GM19455 (cell line): ENCODE measurements at regions not wholly inside any gene's neighbourhood (a gene's known extent, or its start where the extent isn't known, plus 50 kb on each side); places are given as distances from the start of the nearest gene placed in this dataset.

Experiments
- ATAC-seq: cut with Tn5 transposase; IDR thresholded peaks from one replicate; pipeline ENCODE4 v1.9.1; 2021; ENCODE audit not compliant: unreplicated experiment

DNA sequence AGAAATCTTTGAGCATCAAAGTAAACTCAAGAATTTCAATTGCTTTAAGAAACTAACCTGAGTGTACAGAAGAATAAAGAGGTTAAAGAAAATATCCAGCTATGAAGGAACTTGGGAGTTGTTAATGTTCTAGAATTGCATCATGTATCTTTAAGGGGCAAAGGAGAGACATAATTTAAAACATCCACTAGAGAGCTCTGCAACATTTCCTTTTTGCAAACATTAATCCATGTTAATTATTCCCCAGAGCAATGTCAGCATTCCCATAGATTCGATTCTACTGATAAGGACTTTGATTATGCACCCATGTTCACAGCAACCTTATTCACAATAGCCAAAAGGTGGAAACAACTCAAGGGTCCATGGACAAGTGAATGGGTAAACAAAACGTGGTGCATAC lies 80.2 kb upstream of the SORBS2 start:
- no peak for ATAC-seq

DNA sequence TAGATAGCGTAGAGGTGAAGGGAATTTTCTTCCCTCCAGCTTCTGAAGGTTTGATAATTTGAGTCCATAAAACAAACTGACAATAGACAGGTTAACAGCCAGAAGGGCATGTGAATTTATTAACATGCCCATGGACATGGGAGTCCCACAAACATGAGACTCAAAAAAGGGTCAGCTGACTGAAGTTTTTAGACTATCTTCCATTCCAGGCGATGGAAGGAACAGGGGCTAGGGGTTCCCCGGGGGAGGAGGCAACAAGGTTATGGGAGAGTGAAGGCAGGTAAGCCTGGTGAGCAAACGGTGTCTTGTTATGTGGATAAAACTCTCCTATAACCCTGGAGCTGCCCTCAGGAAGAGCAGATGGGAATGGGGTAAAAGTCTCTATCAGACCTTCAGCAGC lies 81.5 kb upstream of the SORBS2 start:
- ATAC-seq: no peak

DNA sequence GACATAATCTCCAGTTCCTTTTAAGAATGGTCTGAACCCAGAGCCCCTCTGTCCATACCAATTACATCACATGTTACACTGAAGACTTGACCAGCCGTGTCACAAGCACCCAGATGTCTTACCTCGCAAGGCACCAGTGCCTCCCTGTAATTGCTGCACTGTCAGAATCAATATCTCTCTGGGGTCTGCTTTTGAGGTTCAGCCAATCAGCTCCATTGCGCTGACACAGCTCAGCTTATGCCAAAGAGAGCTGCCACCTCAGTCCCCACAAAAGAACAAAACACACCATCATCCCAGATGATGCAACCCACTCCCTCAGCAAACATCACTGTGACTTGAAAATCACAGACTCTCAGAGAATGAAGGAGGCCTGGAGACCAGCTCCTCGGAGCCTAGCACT lies 82.5 kb upstream of the SORBS2 start:
- ATAC-seq: no peak

GRCh38 chr4:185895351-185895750 lies 83.4 kb upstream of the SORBS2 start:
- no peak for ATAC-seq

DNA sequence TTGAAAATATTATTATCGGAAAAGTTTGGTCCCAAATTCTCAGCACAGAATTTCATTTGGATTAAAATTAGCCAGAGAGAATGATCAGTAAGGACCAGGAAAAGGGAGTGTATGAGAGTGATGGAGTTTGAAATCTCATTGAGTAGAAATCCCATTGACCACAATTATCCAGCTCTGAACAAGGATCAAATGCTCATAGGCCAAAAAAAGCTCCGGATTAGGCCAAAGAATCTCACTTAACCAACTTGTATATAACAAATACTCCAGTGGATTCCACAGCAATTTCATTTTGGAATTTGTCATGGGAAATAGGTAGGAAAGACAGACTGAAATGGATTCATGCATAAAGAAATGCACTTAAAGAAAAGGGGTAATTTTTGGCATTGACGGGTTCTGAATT lies 83.9 kb upstream of the SORBS2 start:
- no peak for ATAC-seq

DNA sequence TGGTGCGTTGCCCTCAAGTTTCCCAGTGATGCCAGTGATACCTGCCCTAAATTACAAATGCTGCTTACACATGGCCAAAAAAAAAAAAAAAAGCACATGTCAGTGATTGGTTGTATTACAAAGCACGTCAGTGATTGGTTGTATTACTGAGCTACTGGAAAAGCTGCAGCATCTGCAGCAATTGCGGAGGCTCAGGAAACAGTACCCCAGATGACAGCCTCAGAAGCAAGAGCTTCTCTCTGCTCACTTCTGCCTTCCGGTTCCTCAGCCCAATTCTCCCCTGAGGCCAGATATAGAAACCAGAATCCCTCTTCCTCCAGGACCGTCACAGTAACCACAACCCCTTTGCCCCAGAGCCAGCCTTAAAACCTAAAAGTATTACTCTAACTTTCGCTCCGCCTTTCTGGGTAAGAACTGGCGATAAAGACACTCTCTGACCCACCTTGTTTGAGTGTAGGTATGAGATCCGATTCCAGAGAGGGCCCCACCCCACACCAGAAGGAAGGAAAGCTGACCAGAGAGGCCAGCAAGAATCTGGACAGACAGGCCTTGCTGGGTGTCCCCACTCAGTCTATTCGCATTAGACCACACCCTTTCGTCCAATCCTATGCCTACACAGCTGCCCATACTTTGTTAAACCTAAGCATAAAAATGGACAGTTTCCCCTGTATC lies 85.0 kb upstream of the SORBS2 start:
- no peak for ATAC-seq

DNA sequence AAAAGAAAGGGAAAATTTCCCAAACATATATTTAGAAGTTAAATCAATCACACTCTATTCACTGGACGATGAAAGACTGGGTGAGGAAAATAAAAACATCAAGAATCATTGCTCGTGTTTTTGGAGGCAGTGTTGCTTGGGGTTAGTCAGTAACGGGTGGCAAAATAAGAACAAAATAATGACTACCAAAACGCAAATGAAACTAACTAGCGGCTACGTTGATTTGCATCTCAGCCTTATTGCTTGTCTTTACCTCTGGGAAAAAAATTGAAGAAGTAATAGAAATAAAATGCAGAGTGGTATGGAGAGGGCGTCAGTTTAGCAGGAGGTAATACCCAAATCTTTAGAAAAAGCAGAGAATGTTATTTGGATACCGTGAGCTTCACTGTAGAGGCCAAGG lies 86.4 kb upstream of the SORBS2 start:
- ATAC-seq: no peak

DNA sequence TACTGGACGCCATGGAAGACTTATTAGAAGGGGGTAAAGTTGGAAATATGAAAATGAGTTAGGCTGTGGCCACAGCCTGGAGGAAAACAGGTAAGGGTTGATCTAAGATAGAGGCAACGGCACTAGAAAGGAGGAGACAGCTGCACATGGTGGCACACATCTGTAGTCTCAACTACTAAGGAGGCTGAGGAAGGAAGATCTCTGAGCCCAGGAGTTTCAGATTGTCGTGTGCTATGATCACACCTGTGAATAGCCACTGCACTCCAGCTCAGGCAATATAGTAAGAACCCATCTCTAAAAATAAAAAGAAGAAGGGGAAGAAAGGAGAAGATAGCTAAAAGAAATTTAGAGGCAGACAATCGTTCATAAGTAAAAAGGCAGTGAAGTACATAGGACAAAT lies 87.8 kb upstream of the SORBS2 start:
- no peak for ATAC-seq

DNA sequence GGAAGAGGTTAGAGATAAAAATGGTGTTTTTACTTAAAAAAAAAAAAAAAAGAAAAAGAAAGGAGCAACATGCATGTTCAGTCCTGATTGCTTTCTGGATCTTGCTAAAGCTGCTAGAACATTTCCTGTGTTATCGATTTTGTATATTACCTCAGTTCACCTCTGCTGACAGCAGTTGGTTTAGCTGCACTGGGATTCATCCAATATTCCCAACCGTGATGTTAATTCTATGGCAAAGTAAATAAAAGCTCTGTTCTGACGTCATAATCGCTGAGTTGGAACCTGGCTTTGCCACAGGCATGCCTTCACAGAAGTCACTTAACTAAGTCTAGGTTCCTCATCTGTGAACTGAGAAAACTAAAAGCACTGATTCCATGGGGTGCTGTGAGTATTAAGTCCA lies 90.7 kb upstream of the SORBS2 start:
- ATAC-seq: no peak

- no peak for ATAC-seq
Observed at GRCh38 chr4:185903205-185903604, 91.2 kb upstream of the SORBS2 start.

DNA sequence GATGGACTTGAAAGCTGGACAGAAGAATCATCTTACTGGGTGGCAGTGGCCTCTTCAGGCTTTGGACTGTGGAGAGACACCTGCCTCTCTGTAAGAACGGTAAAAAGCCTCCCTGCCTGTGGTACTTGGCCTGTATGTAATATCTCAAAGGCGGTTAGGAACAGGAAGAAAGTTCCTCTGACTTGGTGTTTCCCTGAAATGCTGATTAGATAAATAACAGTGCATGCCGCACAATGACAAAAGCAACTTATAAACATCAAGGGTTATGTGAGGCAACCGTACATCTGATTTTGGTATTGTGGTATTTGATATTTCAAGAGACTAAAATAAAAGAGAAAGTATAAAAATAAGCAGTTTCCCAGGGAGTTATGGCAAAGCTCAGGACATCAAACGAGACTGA lies 92.4 kb upstream of the SORBS2 start:
- no peak for ATAC-seq

GRCh38 chr4:185909972-185910371 lies 98.0 kb upstream of the SORBS2 start:
- ATAC-seq: no peak

DNA sequence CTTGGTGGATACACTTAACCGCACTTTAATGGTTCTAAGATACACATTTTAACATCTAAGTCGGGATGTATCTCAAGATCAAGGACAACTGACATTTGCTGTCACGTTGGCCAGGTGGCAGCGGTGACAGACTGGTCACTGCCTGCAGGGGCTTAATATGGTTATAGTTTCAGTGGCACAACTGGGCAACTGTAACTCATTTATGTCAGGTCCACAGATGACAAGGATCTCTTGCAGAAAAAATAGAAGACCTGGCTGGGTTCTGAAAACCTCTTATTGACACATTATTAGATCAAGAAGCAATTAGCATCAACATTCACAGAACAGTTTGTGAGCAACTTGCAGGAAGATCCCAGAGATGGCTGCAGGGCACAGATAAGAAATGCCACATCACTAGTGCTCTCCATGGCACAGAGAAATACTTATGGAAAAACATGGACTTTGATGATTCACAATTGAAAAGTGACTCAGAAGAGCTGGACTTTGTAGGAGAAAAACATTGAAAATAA lies 99.6 kb upstream of the SORBS2 start:
- ATAC-seq: no peak

DNA sequence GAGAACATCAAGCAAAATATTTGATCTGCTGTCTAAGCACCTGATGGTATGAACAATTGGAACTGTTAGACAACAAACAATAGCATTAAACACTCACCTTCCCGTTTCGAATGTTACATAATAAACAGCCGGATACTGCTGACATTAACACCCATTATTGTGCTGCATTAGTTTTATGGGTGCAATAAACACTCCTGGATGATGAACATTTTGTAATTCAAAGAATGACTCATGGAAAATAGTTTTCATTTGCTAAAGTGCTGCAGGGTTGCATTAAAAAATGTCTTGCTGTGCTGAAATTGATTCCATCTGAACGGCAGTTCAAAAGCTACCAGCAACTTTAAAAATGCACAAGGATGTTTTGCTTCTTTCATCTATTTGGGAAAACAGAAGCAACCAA lies 100.8 kb upstream of the SORBS2 start:
- no peak for ATAC-seq

- no peak for ATAC-seq
Observed at GRCh38 chr4:185914583-185915199, 102.7 kb upstream of the SORBS2 start.

- ATAC-seq: no peak
Observed at GRCh38 chr4:185915271-185915670, 103.3 kb upstream of the SORBS2 start.

DNA sequence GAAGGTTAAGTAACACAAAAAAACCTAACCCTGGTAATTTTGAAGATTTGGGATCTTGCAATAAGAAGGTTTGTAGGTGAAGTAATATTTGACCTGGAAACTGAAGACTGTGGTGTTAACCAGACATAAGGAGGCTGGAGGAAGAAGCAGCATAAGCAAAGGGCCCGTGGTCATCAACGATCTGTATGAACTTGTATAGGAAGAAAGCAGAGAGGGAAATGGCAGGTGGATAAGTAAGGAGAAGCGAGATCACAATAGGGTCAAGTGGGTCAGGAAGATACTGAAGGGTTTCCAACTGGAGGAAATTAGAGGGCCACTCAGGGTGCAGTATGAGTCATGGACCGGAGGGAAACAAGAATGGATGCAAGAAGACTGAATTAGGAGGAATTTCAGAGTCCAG lies 103.8 kb upstream of the SORBS2 start:
- no peak for ATAC-seq

GRCh38 chr4:185916231-185916630 lies 104.2 kb upstream of the SORBS2 start:
- no peak for ATAC-seq

GRCh38 chr4:185916683-185917082 lies 104.7 kb upstream of the SORBS2 start:
- no peak for ATAC-seq

- ATAC-seq: no peak
Observed at GRCh38 chr4:185919107-185919506, 107.1 kb upstream of the SORBS2 start.

DNA sequence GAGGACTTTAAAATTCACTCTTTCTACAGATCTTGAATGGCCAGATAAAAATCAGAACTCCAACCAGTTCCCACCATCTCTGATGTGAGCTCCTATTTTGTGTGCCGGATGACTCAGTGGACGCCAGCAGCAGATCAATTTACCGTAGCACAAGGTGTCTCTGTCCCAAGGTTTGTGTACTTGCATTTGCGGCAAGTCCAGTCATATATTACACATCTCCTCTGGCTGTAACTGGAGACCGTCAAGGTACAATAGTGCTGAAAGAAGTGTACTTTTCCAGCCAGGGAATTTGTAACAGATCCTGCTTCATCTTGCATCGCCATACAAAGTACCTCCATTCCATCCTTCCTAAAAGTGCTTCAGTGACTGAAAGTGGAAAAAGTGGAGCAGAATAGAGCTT lies 108.2 kb upstream of the SORBS2 start:
- no peak for ATAC-seq

DNA sequence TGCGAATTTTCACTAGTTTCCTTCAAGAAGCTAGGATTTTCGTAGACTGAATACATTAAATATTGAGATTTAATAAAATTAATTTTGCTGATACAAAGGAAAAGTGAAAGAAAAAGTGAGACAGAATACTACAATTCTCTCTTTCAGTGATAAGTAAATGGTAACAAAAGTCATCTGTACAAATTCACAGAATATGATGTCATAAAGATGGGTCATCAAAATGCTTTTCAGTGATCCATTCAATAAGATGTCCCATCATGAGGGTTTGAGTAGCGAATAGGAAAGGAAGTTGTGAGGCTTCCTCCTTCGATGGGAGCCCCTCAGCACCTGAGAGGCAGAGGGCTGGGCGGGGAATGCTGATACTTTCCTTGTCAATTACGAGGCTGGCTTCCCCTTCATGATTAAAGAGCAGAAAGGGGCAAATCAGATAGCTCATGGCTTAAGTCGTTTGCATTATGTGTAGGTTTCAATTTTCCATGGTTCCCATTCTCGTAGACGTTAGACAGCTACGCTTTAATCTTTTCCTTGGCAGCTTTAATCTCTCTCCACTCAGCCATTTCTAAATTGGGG lies 108.8 kb upstream of the SORBS2 start:
- ATAC-seq: no peak
